ENCODE measurements at regions not wholly inside any gene's neighbourhood (a gene's known extent, or its start where the extent isn't known, plus 50 kb on each side); places are given as distances from the start of the nearest gene placed in this dataset.

DNA sequence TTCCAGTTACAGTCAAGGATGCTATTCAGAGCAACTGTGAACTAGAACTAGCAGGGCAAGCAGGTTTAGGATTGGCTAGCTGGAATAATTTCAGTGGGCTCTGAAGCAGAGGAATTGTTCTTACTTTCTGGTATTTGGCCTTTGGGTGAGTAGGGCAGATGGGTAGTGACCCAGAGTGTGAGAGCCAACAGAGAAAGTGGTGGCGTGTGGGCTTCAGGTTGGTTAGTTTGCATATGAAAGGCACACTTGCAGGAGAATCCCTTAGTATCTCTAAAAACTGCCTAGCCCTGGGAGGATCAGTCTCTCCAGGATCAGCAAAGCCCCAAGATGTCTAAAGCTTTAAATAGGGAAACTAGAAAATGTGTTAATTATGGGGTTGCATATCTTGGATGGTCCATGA lies 67.6 kb upstream of the LRRC8B start:
- no peak for TF ChIP-seq CTCF (IDR thresholded peaks at IDR 0.05; ENCODE audit: low read depth, low read length)
- H3K4me3 ChIP-seq (ENCODE audit: low read depth, low read length): no peak overlapping the region

DNA sequence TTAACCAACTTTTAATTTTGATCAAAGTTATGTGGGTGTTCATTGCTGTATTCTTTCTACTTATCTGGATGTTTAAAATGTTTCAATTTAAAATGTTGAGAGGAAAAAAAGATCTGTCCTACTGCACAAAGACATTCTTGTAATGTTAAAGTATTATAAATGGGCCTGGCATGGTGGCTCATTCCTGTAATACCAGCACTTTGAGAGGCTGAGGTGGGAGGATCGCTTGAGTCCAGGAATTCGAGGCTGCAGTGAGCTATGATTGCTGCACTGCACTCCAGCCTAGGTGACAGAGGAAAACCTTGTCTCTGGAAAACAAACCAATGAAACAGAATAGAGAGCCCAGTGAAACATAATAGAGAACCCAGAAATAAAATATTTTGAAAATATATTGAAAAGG lies 65.5 kb upstream of the LRRC8B start:
- no peak for TF ChIP-seq CTCF (IDR thresholded peaks at IDR 0.05; ENCODE audit: low read depth, low read length)

DNA sequence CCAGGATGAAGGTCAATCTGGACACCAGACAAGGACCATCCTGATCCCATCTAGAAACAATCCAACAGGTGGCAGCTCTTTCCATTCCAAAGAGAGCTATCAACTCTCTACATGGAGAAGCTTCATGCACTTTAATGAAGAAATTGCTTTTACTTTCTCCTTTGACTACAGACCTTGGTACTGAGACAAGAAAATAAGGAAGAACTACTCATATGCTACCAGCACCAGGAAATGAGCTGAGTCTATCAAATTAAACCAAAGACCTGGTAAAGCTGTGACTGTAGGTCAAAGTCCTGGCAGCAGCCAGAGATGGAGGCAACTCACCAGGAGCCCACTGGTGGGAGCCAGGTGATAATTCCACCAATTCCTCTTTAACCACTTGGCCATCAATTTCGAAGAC lies 64.3 kb upstream of the LRRC8B start:
- no peak overlapping the region for H3K4me3 ChIP-seq (ENCODE audit: low read depth, low read length)
- TF ChIP-seq CTCF (IDR thresholded peaks at IDR 0.05; ENCODE audit: low read depth, low read length): no peak

More for the DNA sequence above, 65.5 kb upstream of the LRRC8B start:
- H3K4me3 ChIP-seq (ENCODE audit: low read depth, low read length): no peak overlapping the region

DNA sequence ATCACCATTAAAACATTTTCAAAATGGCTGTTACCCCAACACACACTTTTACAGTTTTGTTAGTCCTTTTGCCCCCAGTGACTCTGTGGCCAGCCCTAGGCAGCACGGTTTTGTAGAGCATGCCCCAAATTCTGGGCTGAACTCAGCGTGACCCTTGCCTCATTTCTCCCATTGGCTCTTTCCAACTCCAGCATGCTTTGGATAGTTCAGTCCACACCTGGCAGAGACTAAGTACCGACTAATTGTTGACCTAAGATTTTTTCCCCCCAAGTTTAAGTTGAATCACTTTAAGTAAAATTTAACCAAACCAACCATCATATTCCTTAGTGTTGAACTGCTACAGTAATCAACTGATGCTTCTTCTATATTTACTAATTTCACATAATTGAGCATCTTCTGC lies 62.4 kb upstream of the LRRC8B start:
- no peak for TF ChIP-seq CTCF (IDR thresholded peaks at IDR 0.05; ENCODE audit: low read depth, low read length)
- no peak overlapping the region for H3K4me3 ChIP-seq (ENCODE audit: low read depth, low read length)

GRCh38 chr1:89464008-89464407 lies 60.6 kb upstream of the LRRC8B start:
- H3K4me3 ChIP-seq (ENCODE audit: low read depth, low read length): no peak overlapping the region
- no peak for TF ChIP-seq CTCF (IDR thresholded peaks at IDR 0.05; ENCODE audit: low read depth, low read length)

- TF ChIP-seq CTCF (IDR thresholded peaks at IDR 0.05; ENCODE audit: low read depth, low read length): no peak
- no peak overlapping the region for H3K4me3 ChIP-seq (ENCODE audit: low read depth, low read length)
Measured at GRCh38 chr1:89465201-89465600, 59.4 kb upstream of the LRRC8B start.

- TF ChIP-seq CTCF (IDR thresholded peaks at IDR 0.05; ENCODE audit: low read depth, low read length): no peak
- H3K4me3 ChIP-seq (ENCODE audit: low read depth, low read length): no peak overlapping the region
Measured at GRCh38 chr1:89466307-89466930, 58.2 kb upstream of the LRRC8B start.
